Sigmoid colon (tissue), 6 donors: ENCODE measurements at regions not wholly inside any gene's neighbourhood (a gene's known extent, or its start where the extent isn't known, plus 50 kb on each side); places are given as distances from the start of the nearest gene placed in this dataset.
A peak's percentile ranks its signal among the peaks of the same experiment; 100 is the strongest.

Source experiments
- DNase-seq: peaks from one replicate; pipeline ENCODE4 v3.0.0-alpha.2; 2019
- H3K27ac ChIP-seq, 4 donors: fragments of 200-600 bp; sonication (generic); one replicate each; pipeline ENCODE4 v1.5.1; 2016 to 2019; ENCODE audit warnings: mild to moderate bottlenecking in 1 of 4
- H3K27me3 ChIP-seq, 3 donors: fragments of 200-600 bp; sonication (generic); one replicate each; pipeline ENCODE4 v1.5.1; 2019; ENCODE audit warnings: mild to moderate bottlenecking in 1 of 3
- H3K36me3 ChIP-seq, 4 donors: fragments of 200-600 bp; sonication (generic); one replicate each; pipeline ENCODE4 v1.5.1; 2016 to 2019
- H3K4me1 ChIP-seq, 4 donors: fragments of 200-600 bp; sonication (generic); one replicate each; pipeline ENCODE4 v1.5.1; 2017 to 2019
- H3K4me3 ChIP-seq, 4 donors: fragments of 200-600 bp; sonication (generic); one replicate each; pipeline ENCODE4 v1.5.1; 2017 to 2019; ENCODE audit warnings: mild to moderate bottlenecking in 2 of 4, moderate library complexity in 1 of 4
- H3K9me3 ChIP-seq, 4 donors: fragments of 200-600 bp in 3 of 4; sonication (generic) in 3 of 4; one replicate each; pipeline versions ENCODE4 v1.5.1 to v1.6.1; 2013 to 2019
- CTCF ChIP-seq, 4 experiments: fragments of 450-650 bp in 3 of 4; fragments of 200-600 bp in 1 of 4; IDR thresholded peaks; one replicate each; pipeline ENCODE4 v1.5.1; 2016 to 2019; ENCODE audit warnings: antibody characterized with exemption in 4 of 4, mild to moderate bottlenecking in 3 of 4, moderate library complexity in 2 of 4
- EP300 ChIP-seq, 4 donors: sonication (generic); formaldehyde crosslinking; IDR thresholded peaks; one replicate each; pipeline ENCODE4 v1.6.1; 2017; ENCODE audit warnings: antibody characterized with exemption in 4 of 4
- POLR2A ChIP-seq, 2 donors: fragments of 450-650 bp; IDR thresholded peaks; one replicate each; pipeline ENCODE4 v1.6.1; 2016; ENCODE audit warnings: antibody characterized with exemption in 2 of 2, mild to moderate bottlenecking in 2 of 2, moderate library complexity in 2 of 2
- POLR2AphosphoS5 ChIP-seq, 4 donors: sonication (generic); formaldehyde crosslinking; IDR thresholded peaks; one replicate each; pipeline ENCODE4 v1.6.1; 2017; ENCODE audit warnings: antibody characterized with exemption in 4 of 4
- WGBS, 2 donors: extraction: QIAGEN DNeasy Blood & Tissue Kit; methylation state at CpG; one replicate each; pipeline ENCODE4 v1.1.7; 2013; 5-methylcytosine and 5-hydroxymethylcytosine counted together
- intact Hi-C: fragments of 100-400 bp; cut with DNase I; formaldehyde crosslinking; loops from one replicate; pipeline ENCODE4 v1.15.1; 2023
- donor health status: healthy with polysubstance abuse.
- donor health status: healthy.

- H3K4me3 ChIP-seq: no peak overlapping the region
- peak; percentile 49 for DNase-seq
- 88 to 93% methylated on average over 8 of the region's 8 CpGs for WGBS, 2 donors
- TF ChIP-seq CTCF (IDR thresholded peaks at IDR 0.05): no peak
- TF ChIP-seq EP300 (IDR thresholded peaks at IDR 0.05): no peak
- TF ChIP-seq POLR2A (IDR thresholded peaks at IDR 0.05): no peak
- no peak for TF ChIP-seq POLR2AphosphoS5 (IDR thresholded peaks at IDR 0.05)
- H3K4me1 ChIP-seq: peaks cover 0 to 65% (median 35%) of the 10 kb centered on the region in 4 donors
- H3K27ac ChIP-seq: peak overlapping the region in 1 of 4 donors; percentile 4
- H3K9me3 ChIP-seq: no peaks in the 10 kb centered on the region
- H3K36me3 ChIP-seq: no peaks in the 10 kb centered on the region
- no peaks in the 10 kb centered on the region for H3K27me3 ChIP-seq
- intact Hi-C loops: no loop called here
Measured at GRCh38 chr17:79667746-79668145, 56.9 kb upstream of the RBFOX3 start.

DNA sequence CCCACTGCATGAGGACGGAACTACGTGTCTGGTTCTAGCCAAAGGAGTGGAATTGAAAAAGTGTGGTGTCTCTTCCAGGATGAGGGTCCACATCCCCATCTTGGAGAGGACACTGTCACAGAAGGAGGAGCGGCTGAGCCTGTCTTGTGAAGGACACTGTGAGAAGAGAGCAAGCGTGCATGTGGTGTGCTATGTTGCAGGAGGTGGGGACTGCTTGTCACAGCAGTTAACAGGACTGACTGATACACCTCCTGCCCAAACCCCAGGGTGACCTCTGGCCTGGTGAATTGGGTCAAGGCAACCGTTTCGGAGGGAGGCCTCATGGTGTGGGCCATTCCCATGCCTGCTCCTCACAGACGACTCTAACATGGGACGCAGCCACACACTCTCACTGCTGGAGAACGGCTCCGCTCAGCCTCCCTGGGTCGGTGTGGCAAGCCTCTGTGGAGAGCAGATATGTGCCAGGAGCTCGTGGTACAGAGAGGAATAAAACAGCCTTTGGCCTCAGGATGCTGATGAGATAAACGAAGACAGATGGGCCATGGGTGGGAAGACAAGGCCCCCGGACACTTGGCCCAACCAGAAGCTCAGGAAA, 56.4 kb upstream of the RBFOX3 start:
- Histone ChIP-seq H3K27me3 (no peaks in the 10 kb centered on the region), H3K36me3 (no peaks in the 10 kb centered on the region), H3K9me3 (no peaks in the 10 kb centered on the region), H3K4me3 (no peak overlapping the region), H3K27ac (peak overlapping the region in 1 of 4 donors; percentile 4), H3K4me1 (peaks cover 0 to 65% (median 36%) of the 10 kb centered on the region in 4 donors)
- intact Hi-C loops: no loop called here
- 86 to 88% methylated on average over 14 of the region's 14 CpGs for WGBS, 2 donors
- peak; percentile 57 for DNase-seq
- no peak for TF ChIP-seq CTCF (IDR thresholded peaks at IDR 0.05)
- TF ChIP-seq EP300 (IDR thresholded peaks at IDR 0.05): no peak
- no peak for TF ChIP-seq POLR2AphosphoS5 (IDR thresholded peaks at IDR 0.05)
- TF ChIP-seq POLR2A (IDR thresholded peaks at IDR 0.05): no peak

DNA sequence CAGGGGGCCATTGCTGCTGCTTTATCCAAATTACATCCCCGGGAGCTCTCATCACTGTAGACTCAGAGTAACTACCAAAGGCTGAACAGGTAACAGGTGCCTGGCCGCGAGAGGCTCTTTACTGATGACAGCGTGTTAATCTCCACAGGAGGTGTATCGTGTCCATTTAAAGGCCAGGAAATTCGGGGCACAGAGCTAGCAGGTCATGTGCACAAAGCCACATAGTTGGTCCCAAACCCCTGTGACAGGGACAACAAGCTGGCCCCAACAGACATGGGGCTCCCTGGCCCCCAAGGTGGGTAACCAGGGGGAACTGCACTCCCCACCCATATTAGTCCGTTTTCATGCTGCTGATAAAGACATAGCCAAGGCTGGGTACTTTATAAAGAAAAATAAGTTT, 55.3 kb upstream of the RBFOX3 start:
- TF ChIP-seq POLR2AphosphoS5 (IDR thresholded peaks at IDR 0.05) (no peak), POLR2A (IDR thresholded peaks at IDR 0.05) (no peak), EP300 (IDR thresholded peaks at IDR 0.05) (no peak), CTCF (IDR thresholded peaks at IDR 0.05) (no peak)
- 77 to 82% methylated on average over 7 of the region's 7 CpGs for WGBS, 2 donors
- DNase-seq: peak; percentile 35

GRCh38 chr17:79664930-79665737, 54.3 kb upstream of the RBFOX3 start:
- Histone ChIP-seq H3K36me3 (no peaks in the 10 kb centered on the region), H3K27ac (peak overlapping the region in 3 of 4 donors; percentile 76 to 95 (median 89)), H3K27me3 (no peaks in the 10 kb centered on the region), H3K4me1 (peaks cover 0 to 53% (median 21%) of the 10 kb centered on the region in 4 donors), H3K9me3 (peaks cover 0 to 4% (median 0%) of the 10 kb centered on the region in 4 donors), H3K4me3 (peak overlapping the region in 3 of 4 donors; percentile 10 to 34 (median 22))
- WGBS, 2 donors: 5 to 18% methylated on average over 22 of the region's 22 CpGs
- intact Hi-C loops: no loop called here
- peak; percentile 96 for DNase-seq
- TF ChIP-seq POLR2AphosphoS5 (IDR thresholded peaks at IDR 0.05): peak in 3 of 4 donors; percentile 71 to 83 (median 74)
- no peak for TF ChIP-seq POLR2A (IDR thresholded peaks at IDR 0.05)
- TF ChIP-seq EP300 (IDR thresholded peaks at IDR 0.05): peak in 2 of 4 donors; percentile 40 to 81
- TF ChIP-seq CTCF (IDR thresholded peaks at IDR 0.05): no peak

More for the DNA sequence above, 55.3 kb upstream of the RBFOX3 start:
- intact Hi-C loops: no loop called here
- Histone ChIP-seq H3K27ac (peak overlapping the region in 3 of 4 donors; percentile 76 to 95 (median 89)), H3K9me3 (peaks cover 0 to 4% (median 0%) of the 10 kb centered on the region in 4 donors), H3K4me3 (no peak overlapping the region), H3K36me3 (no peaks in the 10 kb centered on the region), H3K4me1 (peaks cover 0 to 63% (median 31%) of the 10 kb centered on the region in 4 donors), H3K27me3 (no peaks in the 10 kb centered on the region)
